ENCODE measurements at regions not wholly inside any gene's neighbourhood (a gene's known extent, or its start where the extent isn't known, plus 50 kb on each side); places are given as distances from the start of the nearest gene placed in this dataset.

- FAIRE-seq (no peak), DNase-seq (ENCODE audit: low read depth) (no peak)
- Histone ChIP-seq H2AFZ (ENCODE audit: low read depth, low read length) (no peak overlapping the region), H3K27me3 (ENCODE audit: insufficient read depth, low read length) (no peaks in the 10 kb centered on the region), H3K4me2 (ENCODE audit: low read length) (no peak overlapping the region), H3K79me2 (ENCODE audit: insufficient read depth, low read length) (no peaks in the 10 kb centered on the region), H4K20me1 (ENCODE audit: insufficient read depth, low read length) (no peaks in the 10 kb centered on the region), H3K4me3 (ENCODE audit: insufficient read depth, low read depth, low read length) (no peak overlapping the region), H3K4me1 (ENCODE audit: insufficient read depth, low read length) (no peaks in the 10 kb centered on the region), H3K9me3 (ENCODE audit: insufficient read depth, low read depth, low read length) (no peaks in the 10 kb centered on the region), H3K9ac (ENCODE audit: low read length) (no peak overlapping the region), H3K27ac (ENCODE audit: low read depth, low read length) (no peak overlapping the region), H3K36me3 (ENCODE audit: insufficient read depth, low read length) (no peaks in the 10 kb centered on the region)
- H3K27me3 Mint-ChIP-seq (ENCODE audit: low read depth, unreplicated experiment): no peaks in the 10 kb centered on the region
- H3K27ac Mint-ChIP-seq (ENCODE audit: unreplicated experiment): no peak overlapping the region
- peaks cover 7% of the 10 kb centered on the region for H3K4me1 Mint-ChIP-seq (ENCODE audit: low read depth, unreplicated experiment)
- no peak for TF ChIP-seq EZH2 (IDR thresholded peaks at IDR 0.05; ENCODE audit: insufficient read depth, low read length)
- no peak for TF ChIP-seq CTCF (IDR thresholded peaks at IDR 0.05; ENCODE audit: insufficient read depth, low read depth, low read length)
- peaks cover under 1% of the 10 kb centered on the region for H3K9me3 Mint-ChIP-seq (ENCODE audit: unreplicated experiment)
- no peak overlapping the region for H3K4me3 Mint-ChIP-seq (ENCODE audit: unreplicated experiment)
- no peaks in the 10 kb centered on the region for H3K36me3 Mint-ChIP-seq (ENCODE audit: low read depth, unreplicated experiment)
Measured at GRCh38 chr5:119951330-119951934, 322.1 kb downstream of the FAM170A start.

GRCh38 chr5:119953474-119953873 lies 324.1 kb downstream of the FAM170A start:
- H3K4me3 ChIP-seq (ENCODE audit: insufficient read depth, low read depth, low read length): no peak overlapping the region

More at GRCh38 chr5:119953474-119953873, 324.1 kb downstream of the FAM170A start:
- H3K79me2 ChIP-seq (ENCODE audit: insufficient read depth, low read length): no peaks in the 10 kb centered on the region
- Mint-ChIP-seq H3K36me3 (ENCODE audit: low read depth, unreplicated experiment) (no peaks in the 10 kb centered on the region), H3K9me3 (ENCODE audit: unreplicated experiment) (no peaks in the 10 kb centered on the region), H3K27ac (ENCODE audit: unreplicated experiment) (no peak overlapping the region), H3K4me3 (ENCODE audit: unreplicated experiment) (no peak overlapping the region), H3K4me1 (ENCODE audit: low read depth, unreplicated experiment) (peaks cover 7% of the 10 kb centered on the region), H3K27me3 (ENCODE audit: low read depth, unreplicated experiment) (no peaks in the 10 kb centered on the region)
- no peak overlapping the region for H3K27ac ChIP-seq (ENCODE audit: low read depth, low read length)
- no peak for DNase-seq (ENCODE audit: low read depth)
- TF ChIP-seq CTCF (IDR thresholded peaks at IDR 0.05; ENCODE audit: insufficient read depth, low read depth, low read length) (no peak), EZH2 (IDR thresholded peaks at IDR 0.05; ENCODE audit: insufficient read depth, low read length) (no peak)
- FAIRE-seq: no peak
- H3K27me3 ChIP-seq (ENCODE audit: insufficient read depth, low read length): no peaks in the 10 kb centered on the region
- no peaks in the 10 kb centered on the region for H3K9me3 ChIP-seq (ENCODE audit: insufficient read depth, low read depth, low read length)
- no peak overlapping the region for H3K9ac ChIP-seq (ENCODE audit: low read length)
- no peaks in the 10 kb centered on the region for H3K36me3 ChIP-seq (ENCODE audit: insufficient read depth, low read length)
- no peak overlapping the region for H2AFZ ChIP-seq (ENCODE audit: low read depth, low read length)
- no peaks in the 10 kb centered on the region for H4K20me1 ChIP-seq (ENCODE audit: insufficient read depth, low read length)
- no peaks in the 10 kb centered on the region for H3K4me1 ChIP-seq (ENCODE audit: insufficient read depth, low read length)
- no peak overlapping the region for H3K4me2 ChIP-seq (ENCODE audit: low read length)
